B cell (primary cell): ENCODE measurements at regions not wholly inside any gene's neighbourhood (a gene's known extent, or its start where the extent isn't known, plus 50 kb on each side); places are given as distances from the start of the nearest gene placed in this dataset.

Experiments
- EZH2 ChIP-seq: IDR thresholded peaks from 2 replicates; pipeline ENCODE4 v1.6.1; 2012; ENCODE audit warnings: borderline replicate concordance, low read depth, mild to moderate bottlenecking, moderate library complexity, low read length; ENCODE audit not compliant: insufficient read depth, poor library complexity, severe bottlenecking
- TF ChIP-seq, protein P1 (sequence below): fragments of 200-600 bp; IDR thresholded peaks from one replicate; pipeline ENCODE4 v1.8.0; 2022; ENCODE audit warnings: antibody characterized with exemption, mild to moderate bottlenecking

DNA sequence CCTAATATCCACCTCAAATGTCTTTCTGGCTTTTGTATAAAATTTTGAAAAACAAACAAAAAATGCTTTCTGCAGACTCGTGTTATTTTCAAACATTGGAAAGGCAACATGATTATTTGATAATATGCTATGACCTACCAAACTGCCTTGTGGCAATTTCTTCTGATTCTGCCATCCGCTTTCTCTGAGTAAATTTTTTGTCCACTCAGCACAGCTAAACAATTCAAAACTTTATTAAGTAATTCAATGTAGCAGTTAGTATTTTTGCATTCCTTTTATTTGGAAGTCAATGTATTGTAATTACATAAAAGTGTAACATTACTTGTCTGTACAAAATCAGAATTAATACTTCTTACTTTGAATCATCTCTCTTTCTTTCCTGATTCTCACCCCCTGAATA is 1206.6 kb upstream of the EYS start:
- TF ChIP-seq, protein P1, sequence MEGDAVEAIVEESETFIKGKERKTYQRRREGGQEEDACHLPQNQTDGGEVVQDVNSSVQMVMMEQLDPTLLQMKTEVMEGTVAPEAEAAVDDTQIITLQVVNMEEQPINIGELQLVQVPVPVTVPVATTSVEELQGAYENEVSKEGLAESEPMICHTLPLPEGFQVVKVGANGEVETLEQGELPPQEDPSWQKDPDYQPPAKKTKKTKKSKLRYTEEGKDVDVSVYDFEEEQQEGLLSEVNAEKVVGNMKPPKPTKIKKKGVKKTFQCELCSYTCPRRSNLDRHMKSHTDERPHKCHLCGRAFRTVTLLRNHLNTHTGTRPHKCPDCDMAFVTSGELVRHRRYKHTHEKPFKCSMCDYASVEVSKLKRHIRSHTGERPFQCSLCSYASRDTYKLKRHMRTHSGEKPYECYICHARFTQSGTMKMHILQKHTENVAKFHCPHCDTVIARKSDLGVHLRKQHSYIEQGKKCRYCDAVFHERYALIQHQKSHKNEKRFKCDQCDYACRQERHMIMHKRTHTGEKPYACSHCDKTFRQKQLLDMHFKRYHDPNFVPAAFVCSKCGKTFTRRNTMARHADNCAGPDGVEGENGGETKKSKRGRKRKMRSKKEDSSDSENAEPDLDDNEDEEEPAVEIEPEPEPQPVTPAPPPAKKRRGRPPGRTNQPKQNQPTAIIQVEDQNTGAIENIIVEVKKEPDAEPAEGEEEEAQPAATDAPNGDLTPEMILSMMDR = no peak
- no peak for TF ChIP-seq EZH2
